ENCODE measurements at regions not wholly inside any gene's neighbourhood (a gene's known extent, or its start where the extent isn't known, plus 50 kb on each side); places are given as distances from the start of the nearest gene placed in this dataset.

- TF ChIP-seq, protein P1, sequence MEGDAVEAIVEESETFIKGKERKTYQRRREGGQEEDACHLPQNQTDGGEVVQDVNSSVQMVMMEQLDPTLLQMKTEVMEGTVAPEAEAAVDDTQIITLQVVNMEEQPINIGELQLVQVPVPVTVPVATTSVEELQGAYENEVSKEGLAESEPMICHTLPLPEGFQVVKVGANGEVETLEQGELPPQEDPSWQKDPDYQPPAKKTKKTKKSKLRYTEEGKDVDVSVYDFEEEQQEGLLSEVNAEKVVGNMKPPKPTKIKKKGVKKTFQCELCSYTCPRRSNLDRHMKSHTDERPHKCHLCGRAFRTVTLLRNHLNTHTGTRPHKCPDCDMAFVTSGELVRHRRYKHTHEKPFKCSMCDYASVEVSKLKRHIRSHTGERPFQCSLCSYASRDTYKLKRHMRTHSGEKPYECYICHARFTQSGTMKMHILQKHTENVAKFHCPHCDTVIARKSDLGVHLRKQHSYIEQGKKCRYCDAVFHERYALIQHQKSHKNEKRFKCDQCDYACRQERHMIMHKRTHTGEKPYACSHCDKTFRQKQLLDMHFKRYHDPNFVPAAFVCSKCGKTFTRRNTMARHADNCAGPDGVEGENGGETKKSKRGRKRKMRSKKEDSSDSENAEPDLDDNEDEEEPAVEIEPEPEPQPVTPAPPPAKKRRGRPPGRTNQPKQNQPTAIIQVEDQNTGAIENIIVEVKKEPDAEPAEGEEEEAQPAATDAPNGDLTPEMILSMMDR (IDR thresholded peaks at IDR 0.05; ENCODE audit: insufficient read depth, low read length): no peak
- no peak for DNase-seq (ENCODE audit: low read depth)
- H3K4me3 ChIP-seq (ENCODE audit: low read depth, low read length): no peak overlapping the region
Observed at GRCh38 chr5:173767574-173768266, 120.4 kb upstream of the CPEB4 start.

- TF ChIP-seq, protein P1 (IDR thresholded peaks at IDR 0.05; ENCODE audit: insufficient read depth, low read length): no peak
- no peak for DNase-seq (ENCODE audit: low read depth)
- H3K4me3 ChIP-seq (ENCODE audit: low read depth, low read length): no peak overlapping the region
Observed at GRCh38 chr5:173768267-173768806, 119.8 kb upstream of the CPEB4 start.

DNA sequence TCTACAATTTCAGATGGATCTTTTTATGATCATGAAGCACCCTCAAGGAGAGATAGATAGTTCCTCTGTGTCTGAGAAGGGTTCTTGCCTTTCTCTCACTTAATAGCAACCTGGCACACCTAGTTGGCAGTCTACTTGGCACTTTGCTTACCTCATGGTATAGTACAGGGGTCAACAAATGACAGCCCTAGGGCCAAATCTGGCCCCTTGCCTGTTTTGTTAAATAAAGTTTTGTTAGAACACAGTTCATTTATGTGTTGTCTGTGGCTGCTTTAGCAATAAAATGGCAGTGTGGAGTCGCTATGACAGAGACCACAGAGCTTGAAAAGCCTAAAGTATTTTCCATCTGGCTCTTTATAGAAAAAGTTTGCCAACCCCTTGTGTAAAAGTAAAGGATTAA is 119.3 kb upstream of the CPEB4 start:
- TF ChIP-seq, protein P1 (IDR thresholded peaks at IDR 0.05; ENCODE audit: insufficient read depth, low read length): no peak
- DNase-seq (ENCODE audit: low read depth): no peak
- H3K4me3 ChIP-seq (ENCODE audit: low read depth, low read length): no peak overlapping the region

GRCh38 chr5:173770637-173771036 is 117.5 kb upstream of the CPEB4 start:
- no peak for DNase-seq (ENCODE audit: low read depth)
- TF ChIP-seq, protein P1 (IDR thresholded peaks at IDR 0.05; ENCODE audit: insufficient read depth, low read length): no peak
- no peak overlapping the region for H3K4me3 ChIP-seq (ENCODE audit: low read depth, low read length)

GRCh38 chr5:173771121-173771724 is 116.9 kb upstream of the CPEB4 start:
- H3K4me3 ChIP-seq (ENCODE audit: low read depth, low read length): no peak overlapping the region
- TF ChIP-seq, protein P1 (IDR thresholded peaks at IDR 0.05; ENCODE audit: insufficient read depth, low read length): no peak
- no peak for DNase-seq (ENCODE audit: low read depth)

GRCh38 chr5:173771725-173772383 is 116.3 kb upstream of the CPEB4 start:
- H3K4me3 ChIP-seq (ENCODE audit: low read depth, low read length): no peak overlapping the region
- TF ChIP-seq, protein P1 (IDR thresholded peaks at IDR 0.05; ENCODE audit: insufficient read depth, low read length): no peak
- DNase-seq (ENCODE audit: low read depth): no peak
